ENCODE measurements at regions not wholly inside any gene's neighbourhood (a gene's known extent, or its start where the extent isn't known, plus 50 kb on each side); places are given as distances from the start of the nearest gene placed in this dataset.
"Not testable (repeated sequence)": the region's sequence is repeated elsewhere in the genome, so short reads cannot be mapped to it uniquely, and the experiment has no call there.

GRCh38 chr11:34794696-34795095 lies 121.5 kb downstream of the APIP start:
- DNase-seq, result no peak

DNA sequence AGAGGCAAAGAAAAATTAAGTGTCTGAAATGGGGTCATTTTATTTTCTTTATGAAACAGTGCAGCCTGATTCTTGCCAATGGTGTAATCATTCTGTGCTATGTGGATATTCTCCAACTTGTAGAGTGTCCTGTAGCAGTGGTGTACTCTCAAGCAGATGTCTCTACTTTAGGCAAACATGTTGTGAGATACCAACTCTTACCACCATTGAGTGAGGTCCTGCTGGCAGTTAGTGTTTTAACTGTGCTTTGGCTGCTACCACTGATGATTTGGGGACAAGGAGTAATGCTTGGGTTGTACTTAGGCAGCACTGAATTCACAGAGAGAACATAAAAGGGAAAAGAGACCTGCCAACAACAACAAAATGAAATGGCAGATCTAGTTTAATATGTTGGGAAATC lies 122.5 kb downstream of the APIP start:
- DNase-seq, result no peak

DNA sequence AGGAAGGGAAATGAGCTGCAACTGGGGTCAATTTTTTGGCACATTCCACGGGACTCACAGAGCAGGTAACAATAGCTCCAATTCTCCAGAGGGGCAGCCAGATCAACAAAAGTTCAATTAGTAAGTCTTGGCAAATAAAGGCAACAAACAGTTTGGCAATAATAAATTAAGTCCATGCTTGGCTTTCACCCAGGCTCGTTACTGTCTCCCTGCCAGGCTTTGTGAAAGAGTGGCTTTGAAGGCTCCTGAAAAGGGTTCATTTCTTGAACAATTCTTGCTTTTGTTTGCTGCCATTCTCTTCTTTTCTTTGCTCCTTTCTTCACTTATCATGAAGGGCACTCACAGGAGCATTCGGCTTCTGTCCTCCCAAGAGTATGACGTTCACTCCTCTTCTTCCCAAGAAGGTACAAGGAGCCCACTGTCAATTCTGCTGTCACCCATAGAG lies 123.3 kb downstream of the APIP start:
- peak; percentile 6 for DNase-seq

DNA sequence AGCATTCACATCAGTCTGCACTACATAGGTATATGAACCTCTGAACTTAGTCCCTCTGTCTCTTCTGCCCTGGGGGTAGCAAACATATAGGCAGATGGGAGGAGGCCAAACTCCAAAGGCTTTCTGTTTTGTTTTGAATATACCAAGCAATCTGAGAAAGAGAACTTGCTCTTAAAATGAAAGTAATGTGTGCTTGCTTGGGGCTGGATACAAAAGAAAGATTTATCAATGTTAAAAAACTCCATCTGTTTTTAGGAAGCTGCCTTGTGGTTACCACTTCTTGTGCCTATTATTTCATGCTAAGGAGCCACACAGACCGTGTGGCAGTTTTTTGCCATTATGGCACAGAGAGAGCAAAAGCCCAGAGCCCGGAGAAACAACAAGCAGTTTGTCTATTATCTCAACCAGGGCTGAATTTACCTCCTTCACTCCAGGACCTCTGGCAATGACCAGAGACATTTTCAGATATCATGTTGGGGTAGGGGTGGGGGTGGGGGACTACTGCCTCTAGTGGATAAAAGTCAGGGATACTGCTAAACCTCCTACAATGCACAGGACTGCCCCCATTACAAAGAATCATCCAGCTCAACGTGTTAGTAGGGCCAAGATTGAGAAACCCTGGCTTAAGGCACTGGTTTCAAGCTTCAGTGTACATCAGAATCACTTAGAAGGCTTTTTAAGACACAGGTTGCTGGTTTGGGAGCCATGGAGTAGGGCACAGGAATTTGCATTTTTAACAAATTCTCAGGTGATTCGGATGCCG lies 124.2 kb downstream of the APIP start:
- no peak for DNase-seq

- no peak for DNase-seq
Measured at GRCh38 chr11:34790620-34791019, 125.6 kb downstream of the APIP start.

GRCh38 chr11:34789196-34789834 lies 126.9 kb downstream of the APIP start:
- DNase-seq, result no peak

DNA sequence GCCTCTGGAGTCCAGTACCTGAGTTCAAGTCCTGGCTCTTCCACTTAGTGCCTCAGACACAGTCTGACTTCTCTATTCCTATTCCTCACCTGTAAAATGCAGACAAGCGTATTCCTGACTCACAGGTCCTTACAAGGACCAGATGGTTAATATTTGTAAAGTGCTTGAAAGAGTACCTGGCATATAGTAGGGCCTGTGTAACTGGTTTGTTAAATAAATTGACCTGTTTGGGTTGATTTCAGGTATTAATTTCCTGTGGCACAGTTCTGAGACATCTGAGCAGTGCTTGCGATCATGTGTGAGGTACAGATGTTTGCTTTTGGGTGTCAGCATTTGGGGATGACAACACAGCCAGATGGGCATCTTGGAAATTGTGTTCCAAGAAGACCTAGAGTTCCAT lies 127.5 kb downstream of the APIP start:
- DNase-seq, result no peak

- DNase-seq, result no peak
Measured at GRCh38 chr11:34787895-34788294, 128.3 kb downstream of the APIP start.

- no peak for DNase-seq
Measured at GRCh38 chr11:34787348-34787747, 128.8 kb downstream of the APIP start.

DNA sequence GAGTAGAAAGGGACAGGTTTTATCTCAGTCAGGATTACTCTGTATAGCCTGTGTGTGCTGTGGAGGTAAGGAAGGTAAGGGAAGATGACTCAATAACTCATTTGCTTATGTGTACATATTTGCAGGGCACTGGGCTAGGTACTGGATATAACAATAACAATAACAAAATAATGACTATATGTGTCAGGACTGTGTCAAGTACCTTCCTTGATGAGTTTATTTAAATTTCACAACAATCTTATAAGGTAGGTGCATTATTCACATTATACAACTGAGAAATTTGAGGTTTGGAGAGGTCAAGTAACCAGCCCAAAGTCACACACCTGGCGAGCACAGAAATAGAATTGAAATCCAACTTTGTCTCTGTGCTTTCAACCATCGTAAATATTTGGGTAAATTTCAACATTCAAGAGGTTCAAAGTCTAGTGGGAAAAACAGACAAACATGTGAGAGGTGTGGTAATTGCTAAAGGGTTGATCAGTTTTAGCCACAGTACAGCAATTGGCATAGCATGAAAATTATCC lies 131.8 kb downstream of the APIP start:
- DNase-seq, result no peak

- no peak for DNase-seq
Measured at GRCh38 chr11:34783816-34784317, 132.3 kb downstream of the APIP start.

DNA sequence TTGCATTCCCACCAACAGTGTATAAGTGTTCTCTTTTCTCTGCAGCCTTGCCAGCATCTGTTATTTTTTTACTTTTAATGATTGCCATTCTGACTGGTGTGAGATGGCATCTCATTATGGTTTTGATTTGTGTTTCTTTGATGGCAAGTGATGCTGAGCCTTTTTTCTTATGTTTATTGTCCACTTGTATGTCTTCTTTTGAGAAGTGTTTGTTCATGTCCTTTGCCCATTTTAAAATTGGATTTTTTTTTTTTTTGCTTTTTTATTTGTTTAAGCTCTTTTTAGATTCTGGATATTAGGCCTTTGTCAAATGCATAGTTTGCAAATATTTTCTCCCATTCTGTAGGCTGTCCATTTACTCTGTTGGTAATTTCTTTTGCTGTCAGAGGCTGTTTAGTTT lies 134.4 kb downstream of the APIP start:
- not testable (repeated sequence) for DNase-seq

- no peak for DNase-seq
Measured at GRCh38 chr11:34775417-34775888, 140.7 kb downstream of the APIP start.

DNA sequence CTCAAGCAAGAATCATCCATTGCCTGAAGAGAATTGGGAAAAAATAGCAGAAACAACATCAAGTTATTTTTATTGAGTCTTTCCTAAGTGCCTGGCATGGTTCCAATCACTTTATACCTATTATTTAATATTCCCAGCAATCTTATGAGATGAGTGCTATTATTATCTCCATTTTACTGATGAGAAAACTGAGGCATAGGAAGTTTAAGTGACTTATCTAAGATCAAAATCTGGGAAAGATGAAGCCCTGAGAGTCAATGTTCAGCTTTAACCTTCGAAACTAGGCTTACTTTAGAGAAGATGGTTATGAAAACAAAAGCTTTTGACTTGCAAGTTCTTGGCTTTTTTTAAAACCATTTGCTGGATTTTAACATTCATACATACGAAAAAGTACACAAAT lies 141.6 kb downstream of the APIP start:
- no peak for DNase-seq

DNA sequence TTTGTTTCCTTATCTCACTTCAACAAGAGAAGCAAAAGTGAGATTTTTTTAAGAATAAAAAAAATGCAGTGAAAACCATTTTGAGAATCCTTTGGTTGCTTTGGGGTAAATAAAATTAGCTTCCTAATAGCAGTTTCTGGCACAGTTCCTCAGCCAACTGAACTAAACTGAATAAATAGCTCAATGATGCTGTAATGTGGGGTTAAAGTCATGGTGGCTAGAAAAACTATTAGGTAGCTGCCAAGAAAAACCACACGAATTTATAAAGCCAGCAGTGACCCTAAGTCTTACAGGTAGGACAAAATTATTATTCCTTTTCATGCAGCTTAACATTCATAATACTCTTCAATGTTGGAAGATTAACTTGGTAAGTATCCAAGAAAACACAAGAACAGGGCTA lies 142.4 kb downstream of the APIP start:
- no peak for DNase-seq

DNA sequence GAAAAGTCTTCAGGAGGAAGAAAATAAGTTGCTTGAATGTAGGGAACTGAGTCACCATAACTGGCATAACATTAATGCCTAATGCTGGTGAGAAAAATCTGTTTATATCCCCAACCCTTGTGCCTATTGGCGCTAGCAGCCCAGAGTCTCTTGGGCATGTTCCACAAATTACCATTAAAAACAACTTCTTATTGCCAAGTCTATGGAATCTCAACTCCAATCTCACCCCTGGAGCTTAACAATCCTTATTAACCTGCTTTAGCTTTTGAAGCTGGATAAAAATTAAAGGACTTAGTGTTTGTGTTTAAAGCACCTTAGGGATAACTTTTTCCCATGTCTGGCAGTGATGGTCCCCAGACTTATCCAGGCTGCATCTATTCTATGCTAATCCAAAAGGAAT lies 143.0 kb downstream of the APIP start:
- DNase-seq, result no peak

- no peak for DNase-seq
Measured at GRCh38 chr11:34770111-34770510, 146.1 kb downstream of the APIP start.

DNA sequence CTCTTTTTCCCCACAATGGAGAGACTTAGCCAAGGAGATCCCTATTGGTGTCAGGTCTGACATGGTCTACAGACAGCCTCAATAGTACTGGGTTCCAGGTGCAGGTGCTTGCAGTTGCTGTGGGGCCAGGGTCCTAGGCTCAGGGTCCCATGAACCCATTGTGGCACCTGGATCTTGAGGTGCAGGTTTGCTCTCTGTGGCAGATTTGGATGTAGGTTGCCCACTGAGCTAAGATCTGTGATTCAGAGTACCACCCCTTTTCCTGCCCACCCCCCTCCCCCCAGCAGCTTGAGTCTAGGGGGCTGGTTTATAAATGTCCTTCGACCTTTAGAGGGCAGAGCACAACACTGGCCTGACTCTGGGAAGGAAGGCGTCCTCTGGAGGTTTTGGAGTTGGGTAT lies 147.0 kb downstream of the APIP start:
- DNase-seq, result no peak

- not testable (repeated sequence) for DNase-seq
Measured at GRCh38 chr11:34762625-34763024, 141.7 kb downstream of the EHF start.

DNA sequence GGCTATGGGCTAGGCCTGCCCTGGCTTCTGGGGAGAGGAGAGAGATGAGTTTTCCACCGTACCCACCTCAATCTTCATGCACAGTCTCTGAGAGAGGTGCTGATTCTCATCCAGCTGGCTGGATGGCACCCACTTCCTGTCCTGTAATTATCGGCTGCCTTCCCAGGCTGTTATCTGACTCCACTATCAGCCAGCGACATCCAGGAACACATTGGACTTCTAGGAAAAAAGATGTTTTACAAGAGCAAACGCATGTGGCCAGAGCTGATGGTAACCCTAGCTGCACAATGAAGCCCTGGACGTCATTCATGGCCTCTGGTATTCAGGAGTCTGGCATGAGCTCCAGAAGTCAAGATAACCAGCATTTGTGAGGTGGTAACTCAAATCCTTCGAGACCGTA lies 137.4 kb downstream of the EHF start:
- DNase-seq, result no peak

GRCh38 chr11:34757026-34757451 lies 136.1 kb downstream of the EHF start:
- no peak for DNase-seq

GRCh38 chr11:34756591-34756990 lies 135.7 kb downstream of the EHF start:
- DNase-seq, result no peak

DNA sequence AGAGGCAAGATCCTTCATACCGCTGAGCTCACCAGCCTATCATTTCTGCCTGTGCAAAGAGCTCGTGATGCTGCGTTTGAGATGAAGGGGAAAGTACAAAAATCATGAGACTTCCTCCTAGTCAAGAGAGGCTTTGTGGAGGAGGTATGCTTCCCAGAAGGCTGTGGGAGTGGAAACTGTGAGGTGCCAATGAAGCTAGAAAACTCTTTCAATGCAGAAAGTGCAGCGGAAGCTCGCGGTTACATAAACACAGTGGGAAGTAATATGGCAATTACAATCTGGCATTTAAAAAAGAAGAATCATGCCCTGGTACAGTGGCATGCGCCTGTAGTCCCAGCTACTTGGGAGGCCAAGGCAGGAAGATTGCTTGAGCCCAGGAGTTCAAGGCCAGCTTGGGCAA lies 134.8 kb downstream of the EHF start:
- peak; percentile 22 for DNase-seq

Data from occipital lobe (tissue), 1 donor.